Mesenchymal stem cell (in vitro differentiated cells and primary cell): ENCODE measurements at regions not wholly inside any gene's neighbourhood (a gene's known extent, or its start where the extent isn't known, plus 50 kb on each side); places are given as distances from the start of the nearest gene placed in this dataset.

ENCODE experiments used
- DNase-seq: peaks from one replicate; pipeline ENCODE4 v3.0.0-alpha.2; 2013
- H2AFZ ChIP-seq: one replicate; pipeline ENCODE4 v1.6.1; 2013; ENCODE audit warnings: low read depth, mild to moderate bottlenecking, control low read depth, inconsistent platforms, low read length, moderate library complexity
- H2AK5ac ChIP-seq: 2 replicates; pipeline ENCODE4 v1.6.1; 2013; ENCODE audit warnings: low read length, moderate library complexity, mild to moderate bottlenecking, inconsistent platforms; ENCODE audit not compliant: severe bottlenecking
- H2BK120ac ChIP-seq: one replicate; pipeline ENCODE4 v1.6.1; 2013; ENCODE audit warnings: low read depth, mild to moderate bottlenecking, inconsistent platforms, low read length, moderate library complexity
- H2BK12ac ChIP-seq, 2 experiments: one replicate each; pipeline ENCODE4 v1.6.1; 2013; ENCODE audit warnings: inconsistent platforms in 2 of 2, low read length in 2 of 2, mild to moderate bottlenecking in 2 of 2, moderate library complexity in 2 of 2, control low read depth in 1 of 2
- H2BK15ac ChIP-seq: one replicate; pipeline ENCODE4 v1.6.1; 2013; ENCODE audit warnings: mild to moderate bottlenecking, low read depth, inconsistent platforms; ENCODE audit not compliant: poor library complexity, severe bottlenecking
- H2BK5ac ChIP-seq: 2 replicates; pipeline ENCODE4 v1.6.1; 2013; ENCODE audit warnings: low read depth, mild to moderate bottlenecking, low read length, control low read depth, inconsistent platforms; ENCODE audit not compliant: poor library complexity, severe bottlenecking
- H3K14ac ChIP-seq, 2 experiments: one replicate each; pipeline ENCODE4 v1.6.1; 2013; ENCODE audit warnings: inconsistent platforms in 2 of 2, low read length in 2 of 2, control low read depth in 1 of 2, mild to moderate bottlenecking in 1 of 2, moderate library complexity in 1 of 2
- H3K18ac ChIP-seq, 2 experiments: one replicate each; pipeline ENCODE4 v1.6.1; 2013; ENCODE audit warnings: inconsistent platforms in 2 of 2, low read length in 2 of 2, control low read depth in 1 of 2, low read depth in 1 of 2, mild to moderate bottlenecking in 1 of 2
- H3K23ac ChIP-seq, 2 experiments: one replicate each; pipeline ENCODE4 v1.6.1; 2013; ENCODE audit warnings: inconsistent platforms in 2 of 2, low read length in 2 of 2, mild to moderate bottlenecking in 2 of 2, moderate library complexity in 2 of 2, control low read depth in 1 of 2
- H3K27ac ChIP-seq: 2 replicates; pipeline ENCODE4 v1.5.1; 2013; ENCODE audit warnings: mild to moderate bottlenecking, moderate library complexity, low read length, control low read depth, inconsistent platforms; ENCODE audit not compliant: poor library complexity, severe bottlenecking
- H3K27me3 ChIP-seq, 2 experiments: 2 replicates each; pipeline versions ENCODE4 v1.6.1 to v1.7.0; 2013; ENCODE audit warnings: low read length in 2 of 2, mild to moderate bottlenecking in 2 of 2, moderate library complexity in 2 of 2, control low read depth in 1 of 2, inconsistent platforms in 1 of 2; ENCODE audit not compliant: control insufficient read depth in 1 of 2, insufficient read depth in 1 of 2
- H3K36me3 ChIP-seq, 2 experiments: 2 replicates each; pipeline versions ENCODE4 v1.6.1 to v1.7.0; 2013; ENCODE audit warnings: low read length in 2 of 2, control low read depth in 1 of 2, inconsistent platforms in 1 of 2, low read depth in 1 of 2, mild to moderate bottlenecking in 1 of 2; ENCODE audit not compliant: insufficient read depth in 2 of 2, control insufficient read depth in 1 of 2
- H3K4ac ChIP-seq, 2 experiments: one replicate each; pipeline ENCODE4 v1.6.1; 2013; ENCODE audit warnings: inconsistent platforms in 2 of 2, low read length in 2 of 2, mild to moderate bottlenecking in 2 of 2, moderate library complexity in 2 of 2, control low read depth in 1 of 2, low read depth in 1 of 2
- H3K4me1 ChIP-seq: 2 replicates; pipeline ENCODE4 v1.6.1; 2013; ENCODE audit warnings: low read depth, low read length, control low read depth; ENCODE audit not compliant: control insufficient read depth, insufficient read depth
- H3K4me2 ChIP-seq: 2 replicates; pipeline ENCODE4 v1.6.1; 2013; ENCODE audit warnings: low read length, mild to moderate bottlenecking, inconsistent platforms; ENCODE audit not compliant: poor library complexity, severe bottlenecking
- H3K4me3 ChIP-seq, 2 experiments: 2 replicates each; pipeline versions ENCODE4 v1.5.1 to v1.7.0; 2013; ENCODE audit warnings: low read length in 2 of 2, mild to moderate bottlenecking in 2 of 2, control low read depth in 1 of 2, low read depth in 1 of 2; ENCODE audit not compliant: insufficient read depth in 1 of 2
- H3K79me1 ChIP-seq: replicated peaks from 2 replicates; pipeline ENCODE4 v1.6.1; 2013; ENCODE audit warnings: mild to moderate bottlenecking, control low read depth, low read length, inconsistent platforms; ENCODE audit not compliant: poor library complexity, severe bottlenecking
- H3K9ac ChIP-seq: 2 replicates; pipeline ENCODE4 v1.7.0; 2013; ENCODE audit warnings: mild to moderate bottlenecking, low read length, moderate library complexity
- H3K9me3 ChIP-seq: 2 replicates; pipeline ENCODE4 v1.7.0; 2013; ENCODE audit warnings: mild to moderate bottlenecking, low read length; ENCODE audit not compliant: control insufficient read depth
- H4K8ac ChIP-seq: one replicate; pipeline ENCODE4 v1.6.1; 2013; ENCODE audit warnings: inconsistent platforms, mild to moderate bottlenecking, low read length, moderate library complexity
- H4K91ac ChIP-seq: one replicate; pipeline ENCODE4 v1.6.1; 2013; ENCODE audit warnings: mild to moderate bottlenecking, low read length, inconsistent platforms
- WGBS: methylation state at CpG from one replicate; pipeline ENCODE4 v1.1.7; 2013; ENCODE audit warnings: mixed read lengths; 5-methylcytosine and 5-hydroxymethylcytosine counted together

GRCh38 chr14:100400115-100400514, 77.0 kb downstream of the SLC25A47 start:
- H3K4me1 ChIP-seq, result peaks cover 41% of the 10 kb centered on the region
- H3K36me3 ChIP-seq, result peaks cover 0 to 4% of the 10 kb centered on the region in 2 experiments
- H4K8ac ChIP-seq, result no peak overlapping the region
- H3K4ac ChIP-seq, result no peak overlapping the region
- H2BK15ac ChIP-seq, result no peak overlapping the region
- no peak for DNase-seq
- H3K79me1 ChIP-seq, result peaks cover 33% of the 10 kb centered on the region
- no peak overlapping the region for H2BK12ac ChIP-seq
- peak overlapping the region; percentile 30 for H3K27ac ChIP-seq
- H2AK5ac ChIP-seq, result peak overlapping the region; percentile 93
- no peaks in the 10 kb centered on the region for H3K9me3 ChIP-seq
- no peak overlapping the region for H2BK5ac ChIP-seq
- no peak overlapping the region for H2AFZ ChIP-seq
- no peak overlapping the region for H4K91ac ChIP-seq
- peak overlapping the region in 1 of 2 experiments; percentile 46 for H3K23ac ChIP-seq
- H2BK120ac ChIP-seq, result no peak overlapping the region
- H3K9ac ChIP-seq, result no peak overlapping the region
- no peak overlapping the region for H3K18ac ChIP-seq
- peak overlapping the region in 1 of 2 experiments; percentile 35 for H3K14ac ChIP-seq
- 90% methylated on average over 5 of the region's 5 CpGs for WGBS
- no peaks in the 10 kb centered on the region for H3K27me3 ChIP-seq
- no peak overlapping the region for H3K4me2 ChIP-seq
- no peak overlapping the region for H3K4me3 ChIP-seq

GRCh38 chr14:100401031-100401692, 78.0 kb downstream of the SLC25A47 start:
- Histone ChIP-seq H2AK5ac (peak overlapping the region; percentile 28), H3K9ac (no peak overlapping the region), H3K4me2 (no peak overlapping the region), H3K27ac (no peak overlapping the region), H4K8ac (no peak overlapping the region), H2BK120ac (no peak overlapping the region), H3K4ac (no peak overlapping the region), H3K36me3 (peaks cover 0 to 4% of the 10 kb centered on the region in 2 experiments), H3K9me3 (no peaks in the 10 kb centered on the region), H3K18ac (no peak overlapping the region), H3K79me1 (peaks cover 36% of the 10 kb centered on the region), H3K23ac (no peak overlapping the region), H4K91ac (no peak overlapping the region), H3K14ac (no peak overlapping the region), H2BK12ac (no peak overlapping the region), H3K4me1 (peaks cover 41% of the 10 kb centered on the region), H2BK5ac (no peak overlapping the region), H3K27me3 (no peaks in the 10 kb centered on the region), H3K4me3 (no peak overlapping the region), H2AFZ (no peak overlapping the region), H2BK15ac (no peak overlapping the region)
- 90% methylated on average over 16 of the region's 17 CpGs for WGBS
- DNase-seq, result no peak

GRCh38 chr14:100401792-100402191, 78.7 kb downstream of the SLC25A47 start:
- Histone ChIP-seq H2AFZ (no peak overlapping the region), H3K9me3 (no peaks in the 10 kb centered on the region), H3K4me2 (no peak overlapping the region), H3K79me1 (peaks cover 36% of the 10 kb centered on the region), H3K23ac (no peak overlapping the region), H2BK120ac (no peak overlapping the region), H3K4me1 (peaks cover 41% of the 10 kb centered on the region), H3K9ac (no peak overlapping the region), H4K8ac (no peak overlapping the region), H3K4me3 (no peak overlapping the region), H3K27ac (peak overlapping the region; percentile 7), H3K18ac (no peak overlapping the region), H4K91ac (no peak overlapping the region), H2AK5ac (peak overlapping the region; percentile 21), H3K4ac (no peak overlapping the region), H2BK5ac (no peak overlapping the region), H3K36me3 (no peaks in the 10 kb centered on the region), H2BK12ac (no peak overlapping the region), H3K14ac (no peak overlapping the region), H3K27me3 (no peaks in the 10 kb centered on the region), H2BK15ac (no peak overlapping the region)
- DNase-seq, result no peak
- WGBS, result 93% methylated on average over 3 of the region's 3 CpGs

- Histone ChIP-seq H2BK15ac (no peak overlapping the region), H2AK5ac (peak overlapping the region; percentile 75), H3K27ac (peak overlapping the region; percentile 66), H4K8ac (no peak overlapping the region), H3K9ac (no peak overlapping the region), H3K9me3 (no peaks in the 10 kb centered on the region), H2BK12ac (no peak overlapping the region), H4K91ac (no peak overlapping the region), H2BK120ac (no peak overlapping the region), H3K23ac (no peak overlapping the region), H3K4ac (peak overlapping the region in 1 of 2 experiments; percentile 17), H3K27me3 (no peaks in the 10 kb centered on the region), H3K4me3 (no peak overlapping the region), H3K4me2 (no peak overlapping the region), H2BK5ac (no peak overlapping the region), H3K79me1 (peaks cover 38% of the 10 kb centered on the region), H3K14ac (no peak overlapping the region), H2AFZ (no peak overlapping the region), H3K18ac (no peak overlapping the region), H3K4me1 (peaks cover 44% of the 10 kb centered on the region), H3K36me3 (peaks cover 0 to under 1% of the 10 kb centered on the region in 2 experiments)
- no peak for DNase-seq
- 79% methylated on average over 7 of the region's 7 CpGs for WGBS
Observed at GRCh38 chr14:100402631-100403030, 79.5 kb downstream of the SLC25A47 start.
